Astrocyte of the cerebellum (primary cell): ENCODE measurements at regions not wholly inside any gene's neighbourhood (a gene's known extent, or its start where the extent isn't known, plus 50 kb on each side); places are given as distances from the start of the nearest gene placed in this dataset.

ENCODE experiments used
- DNase-seq: peaks from one replicate; pipeline ENCODE4 v3.0.0-alpha.2; 2011; ENCODE audit warnings: low read depth
- H3K4me3 ChIP-seq: 2 replicates; pipeline ENCODE4 v1.5.1; 2011; ENCODE audit warnings: mild to moderate bottlenecking, low read depth, low read length, moderate library complexity
- CTCF ChIP-seq: IDR thresholded peaks from 2 replicates; pipeline ENCODE4 v1.5.1; 2012; ENCODE audit warnings: low read length, low read depth, moderate library complexity, mild to moderate bottlenecking; ENCODE audit errors: missing control alignments
- in situ Hi-C: cut with HindIII; loops from 2 replicates; pipeline ENCODE4 v1.10.0; 2017; ENCODE audit warnings: low sequenced_read_pairs

- no peak overlapping the region for H3K4me3 ChIP-seq
- in situ Hi-C loops: no loop called here
These were observed 386.2 kb downstream of the LRRIQ3 start for GRCh38 chr1:73811798-73812197.

GRCh38 chr1:73804935-73805334 lies 393.0 kb downstream of the LRRIQ3 start:
- in situ Hi-C loops: no loop called here
- no peak for DNase-seq
- no peak overlapping the region for H3K4me3 ChIP-seq
- no peak for TF ChIP-seq CTCF

More at GRCh38 chr1:73811798-73812197, 386.2 kb downstream of the LRRIQ3 start:
- DNase-seq: no peak
- no peak for TF ChIP-seq CTCF

GRCh38 chr1:73803380-73803779 lies 394.6 kb downstream of the LRRIQ3 start:
- no peak overlapping the region for H3K4me3 ChIP-seq
- DNase-seq: no peak
- TF ChIP-seq CTCF: no peak
- in situ Hi-C loops: no loop called here

- in situ Hi-C loops: no loop called here
- no peak for DNase-seq
- no peak for TF ChIP-seq CTCF
- no peak overlapping the region for H3K4me3 ChIP-seq
These were observed 396.0 kb downstream of the LRRIQ3 start for GRCh38 chr1:73801912-73802429.

- no peak for TF ChIP-seq CTCF
- no peak overlapping the region for H3K4me3 ChIP-seq
- in situ Hi-C loops: no loop called here
- DNase-seq: peak; percentile 20
These were observed 397.6 kb downstream of the LRRIQ3 start for GRCh38 chr1:73800376-73800775.

- H3K4me3 ChIP-seq: no peak overlapping the region
- in situ Hi-C loops: no loop called here
- DNase-seq: no peak
- no peak for TF ChIP-seq CTCF
These were observed 408.0 kb downstream of the LRRIQ3 start for GRCh38 chr1:73789965-73790364.

GRCh38 chr1:73784026-73784425 lies 413.9 kb downstream of the LRRIQ3 start:
- in situ Hi-C loops: no loop called here
- DNase-seq: no peak
- TF ChIP-seq CTCF: no peak

More at GRCh38 chr1:73784026-73784425, 413.9 kb downstream of the LRRIQ3 start:
- no peak overlapping the region for H3K4me3 ChIP-seq
